ENCODE measurements at regions not wholly inside any gene's neighbourhood (a gene's known extent, or its start where the extent isn't known, plus 50 kb on each side); places are given as distances from the start of the nearest gene placed in this dataset.
"Not testable (repeated sequence)": the region's sequence is repeated elsewhere in the genome, so short reads cannot be mapped to it uniquely, and the experiment has no call there.

DNA sequence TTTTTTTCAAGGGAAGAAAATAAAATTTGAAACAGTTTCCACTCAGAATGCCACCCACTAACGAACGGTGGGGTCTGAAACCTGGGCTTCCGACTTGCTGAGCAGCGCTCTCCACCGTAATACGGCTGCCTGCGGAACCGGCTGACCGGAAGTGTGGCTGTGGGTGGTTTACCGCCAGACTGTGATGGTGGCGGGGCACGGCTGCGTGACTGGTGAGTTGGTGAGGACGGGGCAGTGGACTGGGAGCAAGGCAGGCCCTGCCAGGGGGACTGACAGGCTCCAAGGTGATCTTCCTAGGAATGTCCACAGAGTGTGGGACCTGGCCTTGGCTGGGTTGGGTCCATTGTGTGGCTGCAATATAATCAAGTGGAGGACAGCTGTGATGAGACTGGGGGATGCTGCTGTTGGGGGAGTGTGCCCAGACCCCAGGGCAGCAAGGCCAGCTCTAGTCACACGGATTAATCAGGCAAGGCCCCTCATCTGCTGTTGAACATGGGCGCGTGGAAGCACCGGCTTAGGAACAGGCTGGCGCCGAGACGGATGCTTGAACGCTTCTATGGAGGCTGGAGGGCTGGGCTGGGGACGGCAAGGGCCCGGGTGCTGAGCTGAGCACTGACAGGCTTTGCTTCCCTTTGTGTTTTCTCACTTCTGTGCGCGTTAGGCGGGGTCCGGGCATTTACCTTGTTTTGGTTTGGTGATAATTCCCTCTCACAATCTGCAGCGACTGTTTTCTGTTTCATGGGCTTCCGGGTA lies 357.7 kb upstream of the SPRED2 start:
- no peak for DNase-seq (ENCODE audit: low read depth in 2 of 2)

DNA sequence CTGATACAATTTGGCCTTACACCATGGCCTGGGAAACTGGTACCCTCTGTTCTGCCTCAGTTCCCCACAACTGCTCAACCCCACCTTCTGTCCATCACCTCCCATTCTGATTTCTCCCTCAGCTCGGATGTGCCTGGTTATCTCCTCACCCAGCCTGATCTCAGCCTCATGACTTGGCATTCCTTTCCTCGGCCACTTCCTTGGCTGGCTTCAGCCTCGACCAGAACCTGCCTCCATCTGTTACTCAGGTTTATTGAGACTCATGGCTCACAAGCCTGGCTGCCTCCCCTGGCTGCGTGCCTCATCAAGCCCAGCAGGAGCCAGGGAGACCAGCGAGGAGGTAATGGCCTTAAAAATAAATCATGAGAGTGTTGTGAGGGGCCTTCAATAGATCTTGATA lies 356.2 kb upstream of the SPRED2 start:
- DNase-seq (ENCODE audit: low read depth in 2 of 2): no peak

DNA sequence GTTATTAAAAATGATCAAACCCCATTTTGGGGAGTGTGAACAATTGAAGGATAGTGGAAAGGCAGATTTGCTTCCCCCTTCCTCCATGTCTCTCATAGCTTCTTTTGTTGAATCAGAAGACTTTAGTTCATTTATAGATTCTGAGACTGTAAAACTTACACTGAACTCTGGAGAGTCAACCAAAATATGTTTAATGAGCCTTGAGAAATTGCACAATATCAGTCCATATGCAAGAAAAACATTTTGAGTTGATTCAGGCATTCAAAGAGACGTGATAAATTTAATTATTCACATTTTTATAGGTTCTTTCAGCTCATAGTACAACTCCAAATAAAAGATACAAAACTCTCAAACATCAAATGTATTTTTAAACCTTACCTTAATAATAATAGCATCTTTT lies 354.4 kb upstream of the SPRED2 start:
- no peak for DNase-seq (ENCODE audit: low read depth in 2 of 2)

DNA sequence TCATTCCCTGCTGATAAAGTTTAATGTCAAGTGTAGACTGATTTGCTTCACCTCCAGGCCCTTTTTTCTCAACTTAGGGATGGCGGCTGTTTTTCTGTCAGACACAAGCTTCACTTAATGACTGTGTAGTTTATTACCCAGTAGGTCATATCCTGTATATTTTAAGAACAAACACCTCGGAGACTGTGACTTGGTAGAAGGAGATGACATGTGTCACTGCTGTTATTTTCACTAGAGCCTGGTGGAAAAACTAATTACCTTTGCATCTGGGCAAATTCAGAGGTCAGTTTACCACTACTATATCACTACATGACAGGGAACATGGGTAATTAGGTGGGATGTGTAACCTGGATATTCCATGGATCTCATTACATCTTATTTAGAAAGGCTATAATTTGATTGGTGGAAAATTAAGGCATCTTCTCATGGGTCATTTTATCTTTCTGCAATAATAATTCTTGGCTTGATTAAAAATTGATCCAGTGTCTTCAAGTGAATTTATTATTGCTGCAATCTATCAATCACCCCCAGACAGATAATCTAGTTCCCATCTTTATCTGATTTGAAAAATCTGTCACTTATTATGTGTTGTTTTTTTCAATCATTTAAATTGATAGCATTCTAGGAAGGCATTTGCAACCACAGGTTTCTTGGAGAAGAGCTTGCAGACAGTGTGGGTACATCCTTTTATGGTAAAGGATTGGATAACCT lies 353.8 kb upstream of the SPRED2 start:
- DNase-seq (ENCODE audit: low read depth in 2 of 2): no peak

DNA sequence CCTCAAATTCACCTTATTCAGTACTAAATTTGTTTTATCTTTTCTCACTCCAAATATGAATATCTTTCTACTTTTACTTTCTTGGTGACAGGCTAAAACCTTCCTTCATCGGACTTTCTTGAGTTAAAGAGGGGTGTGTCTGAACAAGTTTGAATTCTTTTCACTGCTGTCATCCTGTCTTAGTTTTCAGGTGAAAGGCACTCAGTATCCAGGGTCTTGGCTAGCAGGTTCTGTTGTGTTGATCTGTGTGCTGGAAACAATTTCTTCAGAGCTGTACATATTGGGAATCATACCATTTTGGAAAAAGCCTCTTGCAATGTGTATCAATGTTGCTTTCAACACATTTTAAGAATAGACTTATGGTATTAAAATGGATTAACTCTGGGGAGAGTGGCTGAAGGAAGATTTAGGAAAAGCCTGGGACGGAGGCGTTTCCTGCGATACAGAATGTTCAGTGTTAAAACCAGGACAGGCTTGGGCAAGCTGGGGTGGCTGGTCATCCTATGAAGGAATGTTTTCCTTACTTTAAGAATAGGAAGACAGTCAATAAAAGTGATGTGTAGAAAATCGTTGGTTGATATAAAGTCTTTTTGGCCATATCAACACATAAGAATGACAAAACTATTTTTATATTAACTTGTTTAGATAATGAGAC lies 350.7 kb upstream of the SPRED2 start:
- no peak for DNase-seq (ENCODE audit: low read depth in 2 of 2)

DNA sequence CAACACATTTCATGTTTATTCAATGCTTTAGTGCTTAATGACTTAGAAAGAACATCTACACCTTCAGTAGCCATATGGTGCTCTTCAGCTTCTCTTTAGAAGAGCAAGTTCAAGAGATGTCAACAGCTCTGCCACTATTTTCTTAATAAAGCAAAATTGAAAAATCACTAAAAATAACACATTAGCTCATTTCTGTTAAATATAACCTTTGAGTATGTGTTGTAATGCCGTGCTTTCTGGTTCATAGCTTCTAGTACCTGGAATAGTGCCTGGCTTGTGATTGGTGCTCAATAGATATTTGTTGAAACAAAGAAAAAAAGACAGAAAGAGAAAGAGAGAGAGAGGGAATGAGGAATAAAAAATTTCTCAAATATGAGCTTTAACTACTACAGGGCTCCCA lies 349.8 kb upstream of the SPRED2 start:
- no peak for DNase-seq (ENCODE audit: low read depth in 2 of 2)

DNA sequence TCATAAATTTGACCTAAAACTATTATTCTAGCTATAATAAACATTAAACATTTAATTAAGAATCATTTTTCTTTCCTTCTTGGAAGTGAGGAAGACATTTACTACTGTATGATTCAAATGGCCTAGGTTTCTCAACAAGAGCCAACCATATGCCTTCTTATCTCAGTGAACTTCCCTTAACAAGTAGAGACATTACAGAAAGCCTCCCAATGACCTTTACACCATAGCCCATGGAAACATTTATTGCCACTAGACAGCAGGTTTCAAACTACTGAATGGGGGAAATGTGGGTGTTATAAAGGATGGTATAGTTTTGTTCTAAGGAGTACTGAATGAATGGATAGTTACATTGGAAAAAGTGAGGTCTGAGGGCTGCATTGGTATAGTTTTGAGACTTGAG lies 349.4 kb upstream of the SPRED2 start:
- DNase-seq (ENCODE audit: low read depth in 2 of 2): no peak

DNA sequence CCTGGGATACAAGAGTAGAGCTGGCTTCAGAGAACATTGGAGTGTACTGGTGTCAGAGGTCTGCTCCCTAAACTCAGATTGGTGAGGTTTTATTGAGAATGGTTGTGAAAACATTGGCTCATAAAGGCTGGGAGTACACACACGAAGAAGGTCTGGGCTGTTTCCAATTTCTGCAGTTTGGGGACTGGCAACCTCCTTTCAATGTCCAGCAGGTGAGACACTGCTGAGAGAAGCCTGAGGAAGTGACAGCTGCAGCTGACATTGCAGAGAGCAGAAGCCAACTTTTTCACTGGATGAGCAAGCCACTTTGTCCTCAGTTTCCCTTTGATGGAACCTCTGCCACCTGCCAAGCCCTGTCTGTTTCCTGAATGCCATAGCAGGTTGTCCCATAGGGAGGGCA lies 346.6 kb upstream of the SPRED2 start:
- no peak for DNase-seq (ENCODE audit: low read depth in 2 of 2)

DNA sequence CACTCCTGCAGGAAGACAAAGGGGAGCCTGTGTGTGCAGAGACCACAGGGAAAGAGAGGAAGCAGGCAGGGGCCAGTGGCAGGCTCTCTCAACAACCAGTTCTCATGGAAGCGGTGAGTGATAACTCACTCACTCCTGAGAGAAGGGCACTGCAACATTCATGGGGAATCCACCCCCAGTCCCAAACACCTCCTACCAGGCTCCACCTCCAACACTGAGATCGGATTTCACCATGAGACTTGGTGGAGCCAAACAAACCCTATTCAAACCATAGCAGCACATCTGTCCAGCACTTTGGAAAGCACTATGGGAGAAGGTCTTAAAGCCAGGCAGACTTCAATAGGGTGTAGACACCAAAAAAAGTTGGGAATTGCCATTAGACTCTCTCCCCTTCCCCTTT lies 345.7 kb upstream of the SPRED2 start:
- no peak for DNase-seq (ENCODE audit: low read depth in 2 of 2)

DNA sequence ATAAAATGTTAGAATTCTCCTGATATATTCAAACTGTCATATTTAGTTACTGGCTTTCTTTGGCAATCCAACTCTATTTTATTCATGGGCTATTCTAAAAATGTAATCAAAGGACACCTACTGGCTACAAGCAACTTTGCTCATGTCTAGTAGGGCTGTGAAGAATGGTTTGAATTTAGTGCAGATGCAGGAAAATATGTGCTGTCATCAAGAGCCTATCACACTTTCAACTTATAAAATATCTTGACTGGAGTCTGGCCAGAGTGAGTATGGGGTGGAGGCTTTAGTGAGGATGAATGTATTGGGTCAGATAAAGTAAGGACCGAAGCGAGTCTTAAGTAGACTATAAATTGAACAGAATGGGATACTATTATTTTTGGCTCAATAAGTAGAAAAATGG lies 343.4 kb upstream of the SPRED2 start:
- DNase-seq (ENCODE audit: low read depth in 2 of 2): no peak

DNA sequence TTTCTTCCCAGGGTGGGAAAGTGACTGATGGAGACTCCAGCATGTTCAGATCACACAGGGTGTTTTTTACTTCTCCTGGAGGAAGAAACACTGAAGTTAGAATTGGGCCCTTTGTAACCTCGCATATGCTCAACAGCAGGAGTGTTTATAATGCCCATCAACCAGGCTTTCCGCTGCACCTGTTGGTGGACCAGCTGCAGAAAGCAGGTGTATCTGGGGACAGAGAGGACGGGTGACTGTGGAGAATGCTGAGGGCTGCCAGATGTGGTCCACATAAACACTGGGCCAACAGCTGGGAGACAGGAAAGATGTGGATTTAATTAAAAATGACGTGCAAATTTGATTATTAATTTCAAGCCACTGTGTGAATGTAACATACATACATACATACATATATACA lies 335.5 kb upstream of the SPRED2 start:
- no peak for DNase-seq (ENCODE audit: low read depth in 2 of 2)

DNA sequence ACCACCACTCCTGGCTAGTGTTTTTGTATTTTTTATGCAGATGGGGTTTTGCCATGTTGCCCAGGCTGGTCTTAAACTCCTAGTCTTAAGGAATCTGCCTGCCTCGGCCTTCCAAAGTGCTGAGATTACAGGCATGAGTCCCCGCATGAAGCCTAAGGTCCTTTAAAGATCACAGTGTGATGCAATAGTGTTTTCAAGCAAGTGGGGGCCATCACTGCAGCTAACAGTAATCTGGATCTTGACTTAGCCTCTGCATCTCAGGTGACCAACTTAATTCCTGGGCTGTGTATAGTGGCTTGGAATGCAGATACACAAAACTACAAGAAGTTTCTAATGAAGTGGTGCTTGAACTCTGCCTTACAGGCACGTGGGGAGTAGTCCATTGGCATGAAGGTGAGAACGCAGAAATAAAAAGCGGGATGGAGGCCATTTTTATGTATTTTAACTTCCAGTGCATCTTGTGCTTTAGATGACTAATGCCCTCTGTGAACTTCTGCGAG lies 334.4 kb upstream of the SPRED2 start:
- no peak for DNase-seq (ENCODE audit: low read depth in 2 of 2)

DNA sequence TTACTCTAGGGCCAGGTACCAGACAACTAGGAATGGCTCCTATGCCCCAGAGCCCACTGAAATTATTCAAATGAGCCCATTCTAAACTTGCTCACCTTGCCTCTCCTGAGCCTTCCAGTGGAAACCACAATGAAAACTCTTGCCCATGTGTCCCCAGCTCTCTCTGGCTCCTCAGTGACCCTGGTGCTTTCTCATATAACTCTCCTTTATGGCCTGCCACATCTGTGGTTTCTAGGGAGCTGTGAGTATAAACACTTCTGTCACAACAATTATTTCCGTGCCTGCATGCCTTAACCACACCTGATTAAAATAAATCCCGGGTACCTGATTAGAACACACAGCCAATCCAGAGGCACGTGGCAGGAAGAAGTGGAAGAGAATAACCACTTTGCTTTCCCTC lies 333.0 kb upstream of the SPRED2 start:
- no peak for DNase-seq (ENCODE audit: low read depth in 2 of 2)

DNA sequence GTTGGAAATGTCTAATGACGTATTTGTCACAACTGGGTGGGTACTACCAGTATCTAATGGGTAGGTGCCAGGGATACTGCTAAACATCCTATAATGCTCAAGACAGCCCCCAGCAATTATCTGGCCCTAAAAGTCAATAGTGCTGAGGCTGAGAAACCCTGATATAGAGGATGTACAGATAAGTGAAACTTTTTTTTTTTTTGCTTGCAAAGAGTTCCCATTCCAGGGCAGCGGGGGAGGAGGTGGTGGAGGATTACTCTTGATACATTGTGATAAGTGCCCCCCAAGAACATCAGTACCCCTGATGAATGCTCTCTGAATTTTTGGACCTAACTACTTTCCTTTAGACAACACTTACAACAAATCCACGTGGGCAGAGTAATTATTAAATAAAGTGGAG lies 329.7 kb upstream of the SPRED2 start:
- DNase-seq (ENCODE audit: low read depth in 2 of 2): no peak

DNA sequence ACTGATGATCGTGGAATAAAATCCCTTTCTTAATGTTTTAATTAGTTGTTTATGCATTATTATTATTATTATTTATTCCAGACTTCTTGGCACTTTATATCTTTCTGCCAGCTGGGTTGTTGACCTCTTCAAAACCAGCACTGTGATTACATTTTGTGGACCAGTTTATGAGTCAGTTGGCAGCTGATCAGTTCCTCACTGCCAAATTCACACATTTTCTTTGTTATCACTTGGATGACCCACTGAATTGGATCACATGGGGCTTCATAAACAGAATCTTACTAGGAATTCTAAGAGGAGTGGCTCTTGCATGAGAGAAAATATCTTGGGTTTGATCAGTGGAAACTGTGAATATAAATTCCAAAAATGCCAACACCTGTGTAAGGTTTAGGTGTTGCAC lies 321.8 kb upstream of the SPRED2 start:
- DNase-seq (ENCODE audit: low read depth in 2 of 2): no peak

DNA sequence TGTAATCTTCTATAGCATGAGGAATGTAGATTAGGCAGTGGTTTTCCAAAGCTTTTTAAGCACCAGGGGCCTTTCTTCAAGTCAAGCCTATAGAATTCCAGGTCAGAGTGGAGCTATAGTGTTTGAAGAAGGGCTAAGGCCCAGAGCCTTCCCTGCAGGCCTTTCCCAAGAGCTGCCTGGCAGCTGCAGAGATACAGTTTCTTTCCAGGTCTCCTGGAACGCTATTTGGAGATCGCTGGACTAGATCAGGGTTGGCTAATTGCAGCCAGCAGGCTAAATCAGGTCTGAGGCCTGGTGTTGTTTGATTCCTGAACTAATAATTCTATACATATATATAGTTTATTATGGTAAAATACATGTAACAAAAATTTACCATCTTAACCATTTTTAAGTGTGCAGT lies 319.0 kb upstream of the SPRED2 start:
- DNase-seq (ENCODE audit: low read depth in 2 of 2): no peak

DNA sequence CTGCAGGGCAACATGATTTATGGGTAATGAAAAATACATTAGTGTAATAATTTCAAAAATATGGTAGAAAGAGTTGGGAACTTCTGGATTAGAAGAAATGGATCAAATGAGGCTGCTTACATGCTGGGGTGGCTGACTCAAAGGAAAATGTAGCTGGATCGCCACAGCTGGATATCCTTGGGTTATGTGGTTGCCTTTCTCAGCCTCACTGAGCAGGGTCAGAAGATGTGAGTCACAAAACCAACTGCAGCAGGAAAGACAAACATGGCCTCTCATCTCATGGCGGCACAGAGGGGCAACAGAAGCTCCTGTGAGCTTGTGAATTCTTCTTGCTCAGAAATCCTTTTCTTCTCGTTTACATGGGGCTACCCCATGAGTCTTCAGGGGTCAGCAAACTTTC lies 317.1 kb upstream of the SPRED2 start:
- DNase-seq (ENCODE audit: low read depth in 2 of 2): no peak

DNA sequence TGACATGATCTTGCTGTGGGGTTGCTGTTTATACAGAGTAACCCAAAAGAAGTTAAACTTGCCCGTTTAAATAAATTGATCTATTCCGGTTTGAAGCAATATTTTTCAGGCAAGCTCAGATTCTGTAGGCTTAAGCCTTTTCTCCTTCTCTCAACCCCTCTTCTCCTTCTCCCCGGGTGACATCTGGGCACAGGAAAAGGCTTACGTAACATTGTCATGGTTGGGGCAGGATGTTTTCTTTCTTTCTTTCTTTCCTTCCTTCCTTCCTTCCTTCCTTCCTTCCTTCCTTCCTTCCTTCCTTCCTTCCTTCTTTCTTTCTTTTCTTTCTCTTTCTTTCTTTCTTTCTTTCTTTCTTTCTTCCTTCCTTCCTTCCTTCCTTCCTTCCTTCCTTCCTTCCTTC lies 315.5 kb upstream of the SPRED2 start:
- DNase-seq (ENCODE audit: low read depth in 2 of 2): not testable (repeated sequence)

DNA sequence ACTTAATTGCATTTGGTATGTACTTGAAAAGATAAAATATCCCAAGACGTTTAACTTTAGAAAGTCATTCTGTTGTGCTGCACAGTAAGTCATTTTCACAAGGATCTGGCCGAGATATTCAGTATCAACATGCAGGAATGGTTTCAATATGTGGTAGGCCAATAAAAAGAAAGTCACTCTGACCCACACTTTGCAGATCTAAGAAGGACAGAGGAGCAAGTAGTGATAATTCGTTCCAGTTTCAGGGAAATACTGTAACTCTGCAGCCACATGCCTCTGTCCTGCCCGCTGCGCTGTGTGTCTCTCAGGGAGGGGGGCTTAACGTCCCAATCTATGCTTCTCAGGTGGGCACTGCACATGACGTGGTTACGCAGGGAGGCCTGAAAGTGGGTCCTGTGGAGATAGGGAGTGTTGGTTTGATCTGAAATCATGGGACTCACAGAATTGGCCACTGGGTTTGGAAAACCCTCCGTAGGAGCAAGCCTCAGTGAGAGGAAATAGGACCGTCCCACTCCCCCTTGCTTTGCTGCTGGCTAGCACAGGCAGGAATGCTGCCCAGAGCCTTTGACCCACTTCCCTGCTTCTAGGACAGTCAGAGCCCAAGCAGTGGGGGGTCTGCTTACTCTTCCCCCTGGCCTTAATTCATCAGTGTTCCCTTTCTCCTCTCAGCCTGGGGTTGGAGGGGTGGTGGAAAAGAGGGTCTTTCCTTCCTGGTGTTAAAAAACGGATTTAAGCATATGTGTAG lies 314.7 kb upstream of the SPRED2 start:
- no peak for DNase-seq (ENCODE audit: low read depth in 2 of 2)

DNA sequence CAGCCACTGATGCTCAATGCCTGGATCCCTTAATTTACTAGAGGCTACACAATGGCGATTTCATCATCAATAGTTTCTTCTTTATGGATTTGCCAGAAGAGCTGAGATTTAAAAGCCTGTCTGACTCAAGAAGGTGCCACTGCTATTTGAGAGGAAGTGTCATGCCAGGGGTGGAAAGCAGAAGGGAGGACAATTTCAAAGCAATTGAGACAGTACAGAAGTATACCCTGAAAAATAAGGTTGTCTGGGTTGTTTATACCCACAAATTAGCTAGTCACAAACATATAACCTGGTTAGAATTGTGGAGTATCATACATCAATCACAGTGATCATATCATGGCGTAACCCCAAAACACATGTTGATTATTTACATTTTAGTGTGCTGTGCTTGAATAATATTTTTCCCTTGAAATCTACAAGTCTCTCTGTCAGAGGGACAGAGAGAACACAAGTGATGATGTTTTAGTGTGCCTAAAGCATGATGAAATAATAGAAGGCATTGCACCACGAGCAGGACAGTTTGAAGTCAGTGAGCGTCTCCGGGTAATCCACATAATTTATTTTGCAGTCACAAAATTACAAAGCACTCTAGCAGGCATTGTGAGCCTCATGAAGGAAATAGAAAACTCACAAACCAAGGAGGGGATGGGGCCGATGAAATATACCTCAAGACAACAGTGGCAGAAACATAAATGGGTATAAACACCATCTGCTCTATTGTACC lies 312.2 kb upstream of the SPRED2 start:
- DNase-seq (ENCODE audit: low read depth in 2 of 2): no peak

DNA sequence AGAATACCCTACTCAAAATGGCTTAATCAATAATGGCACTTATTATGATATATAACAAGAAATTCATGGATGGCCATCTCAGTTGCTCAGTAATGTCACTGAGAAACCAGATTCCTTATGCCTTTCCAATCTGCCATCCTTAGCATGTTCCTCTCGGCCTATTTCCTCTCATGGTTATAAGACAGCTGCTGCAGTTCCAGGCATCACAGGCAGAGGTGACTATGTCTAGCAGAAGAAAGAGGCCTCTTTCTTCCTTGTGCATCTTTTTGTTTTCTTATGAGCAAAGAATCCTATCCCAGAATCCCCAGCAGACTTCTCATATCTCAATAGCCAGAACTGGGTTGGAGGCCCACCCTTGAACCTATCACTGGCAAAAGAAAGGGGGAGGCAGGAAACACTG lies 310.6 kb upstream of the SPRED2 start:
- DNase-seq (ENCODE audit: low read depth in 2 of 2): no peak

DNA sequence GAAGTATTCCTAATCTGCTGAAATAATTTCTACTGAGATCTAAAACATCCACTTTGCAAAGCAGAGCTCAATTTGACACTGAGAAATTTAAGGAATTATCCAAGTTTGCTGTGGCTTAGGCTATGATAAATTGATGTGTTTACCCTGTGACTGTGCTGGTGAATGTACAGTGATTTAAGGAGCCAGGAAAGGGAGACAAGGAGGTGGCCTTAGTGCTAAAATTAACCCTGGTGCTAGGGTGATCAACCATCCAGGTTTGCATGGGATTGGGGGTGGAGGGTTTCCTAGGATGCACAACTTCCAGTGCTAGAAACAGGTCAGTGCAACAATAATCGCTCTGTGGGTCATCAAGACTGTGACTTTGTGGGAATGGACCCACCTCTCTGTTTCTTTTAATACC lies 307.5 kb upstream of the SPRED2 start:
- DNase-seq (ENCODE audit: low read depth in 2 of 2): no peak
